ENCODE measurements at regions not wholly inside any gene's neighbourhood (a gene's known extent, or its start where the extent isn't known, plus 50 kb on each side); places are given as distances from the start of the nearest gene placed in this dataset.

DNA sequence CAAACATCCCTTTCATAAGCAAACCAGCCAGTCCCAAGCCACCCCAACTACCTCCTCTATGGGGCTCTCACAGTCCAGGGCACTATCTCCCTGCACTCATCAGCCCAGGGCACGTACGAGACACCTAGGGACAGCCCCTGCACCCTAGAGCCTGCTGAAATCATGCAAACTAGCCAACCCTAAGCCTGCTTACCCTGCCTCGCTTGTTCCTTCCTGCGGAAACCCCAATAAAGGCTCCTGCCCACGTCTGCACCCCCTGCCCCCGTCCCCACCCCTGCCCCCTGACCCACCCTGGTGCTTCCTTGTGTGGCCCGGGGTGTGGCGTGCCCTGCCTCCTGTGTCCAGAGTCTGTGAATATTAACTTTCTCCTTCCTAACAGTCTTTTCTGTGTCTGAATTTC lies 135.9 kb downstream of the GADD45G start:
- peaks cover 0 to 4% (median 0%) of the 10 kb centered on the region in 3 donors for H3K9me3 ChIP-seq (ENCODE audit: control insufficient read depth in 3 of 3, low read length in 3 of 3)
- no peak overlapping the region for H3K27ac ChIP-seq (ENCODE audit: low read depth, low read length)
- peaks cover 3 to 22% (median 18%) of the 10 kb centered on the region in 3 donors for H3K4me1 ChIP-seq (ENCODE audit: control insufficient read depth in 3 of 3, insufficient read depth in 3 of 3, low read length in 3 of 3)
- no peak overlapping the region for H3K9ac ChIP-seq (ENCODE audit: low read depth in 1 of 3, low read length in 3 of 3)
- no peaks in the 10 kb centered on the region for H3K36me3 ChIP-seq (ENCODE audit: control insufficient read depth in 3 of 3, insufficient read depth in 3 of 3, low read length in 3 of 3)
- no peak overlapping the region for H3K4me3 ChIP-seq (ENCODE audit: low read length in 3 of 3)
- H3K27me3 ChIP-seq (ENCODE audit: control insufficient read depth in 3 of 3, insufficient read depth in 3 of 3, low read length in 3 of 3), result no peaks in the 10 kb centered on the region

GRCh38 chr9:89742660-89743059 lies 137.8 kb downstream of the GADD45G start:
- Histone ChIP-seq H3K4me3 (ENCODE audit: low read length in 3 of 3) (no peak overlapping the region), H3K36me3 (ENCODE audit: control insufficient read depth in 3 of 3, insufficient read depth in 3 of 3, low read length in 3 of 3) (no peaks in the 10 kb centered on the region), H3K27me3 (ENCODE audit: control insufficient read depth in 3 of 3, insufficient read depth in 3 of 3, low read length in 3 of 3) (no peaks in the 10 kb centered on the region)

GRCh38 chr9:89743216-89743572 lies 138.4 kb downstream of the GADD45G start:
- H3K27ac ChIP-seq (ENCODE audit: low read depth, low read length), result no peak overlapping the region
- no peaks in the 10 kb centered on the region for H3K27me3 ChIP-seq (ENCODE audit: control insufficient read depth in 3 of 3, insufficient read depth in 3 of 3, low read length in 3 of 3)
- no peak overlapping the region for H3K9ac ChIP-seq (ENCODE audit: low read depth in 1 of 3, low read length in 3 of 3)
- H3K9me3 ChIP-seq (ENCODE audit: control insufficient read depth in 3 of 3, low read length in 3 of 3), result peaks cover 0 to 4% (median 0%) of the 10 kb centered on the region in 3 donors
- no peaks in the 10 kb centered on the region for H3K36me3 ChIP-seq (ENCODE audit: control insufficient read depth in 3 of 3, insufficient read depth in 3 of 3, low read length in 3 of 3)
- peaks cover 8 to 18% (median 12%) of the 10 kb centered on the region in 3 donors for H3K4me1 ChIP-seq (ENCODE audit: control insufficient read depth in 3 of 3, insufficient read depth in 3 of 3, low read length in 3 of 3)
- H3K4me3 ChIP-seq (ENCODE audit: low read length in 3 of 3), result no peak overlapping the region

More at GRCh38 chr9:89742660-89743059, 137.8 kb downstream of the GADD45G start:
- no peak overlapping the region for H3K27ac ChIP-seq (ENCODE audit: low read depth, low read length)
- H3K9ac ChIP-seq (ENCODE audit: low read depth in 1 of 3, low read length in 3 of 3), result no peak overlapping the region
- peaks cover 7 to 22% (median 16%) of the 10 kb centered on the region in 3 donors for H3K4me1 ChIP-seq (ENCODE audit: control insufficient read depth in 3 of 3, insufficient read depth in 3 of 3, low read length in 3 of 3)
- H3K9me3 ChIP-seq (ENCODE audit: control insufficient read depth in 3 of 3, low read length in 3 of 3), result peaks cover 0 to 4% (median 0%) of the 10 kb centered on the region in 3 donors

DNA sequence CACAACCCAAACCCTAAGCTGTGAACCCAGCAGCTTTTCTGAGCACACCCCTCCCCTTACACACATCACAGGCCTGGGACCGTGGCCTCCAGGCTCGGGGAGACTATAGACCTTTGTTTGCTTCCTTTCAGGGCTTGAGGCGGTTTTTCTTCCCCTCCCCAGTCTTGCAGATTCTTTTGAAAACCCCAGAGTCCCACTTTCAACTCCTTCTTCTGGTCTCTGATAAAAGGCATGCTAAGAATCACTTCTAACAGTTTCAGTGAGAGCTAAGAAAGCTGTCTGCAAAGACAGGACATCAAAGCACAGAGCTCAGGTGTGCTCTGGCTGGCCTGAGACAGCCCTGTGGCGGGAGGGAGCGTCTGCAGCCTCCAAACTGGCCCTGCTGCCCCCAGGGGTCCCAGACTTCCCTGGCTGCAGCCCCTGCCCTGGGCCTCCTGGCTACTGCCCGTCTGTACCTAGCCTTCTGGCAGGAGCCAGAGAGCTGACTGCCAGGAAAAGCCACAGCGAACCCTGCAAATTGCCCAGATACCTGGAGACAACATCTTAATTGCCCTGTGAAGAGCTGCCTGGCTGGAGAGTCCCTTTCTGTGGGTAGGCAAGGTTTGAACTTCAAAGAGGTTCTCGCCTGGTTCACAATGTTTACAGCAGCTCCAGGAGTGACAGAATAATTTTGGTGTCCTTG lies 138.9 kb downstream of the GADD45G start:
- H3K4me1 ChIP-seq (ENCODE audit: control insufficient read depth in 3 of 3, insufficient read depth in 3 of 3, low read length in 3 of 3), result peaks cover 7 to 13% (median 8%) of the 10 kb centered on the region in 3 donors
- no peak overlapping the region for H3K4me3 ChIP-seq (ENCODE audit: low read length in 3 of 3)

GRCh38 chr9:89744255-89744648 lies 139.4 kb downstream of the GADD45G start:
- peaks cover 8 to 13% (median 10%) of the 10 kb centered on the region in 3 donors for H3K4me1 ChIP-seq (ENCODE audit: control insufficient read depth in 3 of 3, insufficient read depth in 3 of 3, low read length in 3 of 3)

More for the DNA sequence above, 138.9 kb downstream of the GADD45G start:
- no peak overlapping the region for H3K9ac ChIP-seq (ENCODE audit: low read depth in 1 of 3, low read length in 3 of 3)
- peaks cover 0 to 4% (median 0%) of the 10 kb centered on the region in 3 donors for H3K9me3 ChIP-seq (ENCODE audit: control insufficient read depth in 3 of 3, low read length in 3 of 3)
- no peak overlapping the region for H3K27ac ChIP-seq (ENCODE audit: low read depth, low read length)
- no peaks in the 10 kb centered on the region for H3K36me3 ChIP-seq (ENCODE audit: control insufficient read depth in 3 of 3, insufficient read depth in 3 of 3, low read length in 3 of 3)
- H3K27me3 ChIP-seq (ENCODE audit: control insufficient read depth in 3 of 3, insufficient read depth in 3 of 3, low read length in 3 of 3), result no peaks in the 10 kb centered on the region

DNA sequence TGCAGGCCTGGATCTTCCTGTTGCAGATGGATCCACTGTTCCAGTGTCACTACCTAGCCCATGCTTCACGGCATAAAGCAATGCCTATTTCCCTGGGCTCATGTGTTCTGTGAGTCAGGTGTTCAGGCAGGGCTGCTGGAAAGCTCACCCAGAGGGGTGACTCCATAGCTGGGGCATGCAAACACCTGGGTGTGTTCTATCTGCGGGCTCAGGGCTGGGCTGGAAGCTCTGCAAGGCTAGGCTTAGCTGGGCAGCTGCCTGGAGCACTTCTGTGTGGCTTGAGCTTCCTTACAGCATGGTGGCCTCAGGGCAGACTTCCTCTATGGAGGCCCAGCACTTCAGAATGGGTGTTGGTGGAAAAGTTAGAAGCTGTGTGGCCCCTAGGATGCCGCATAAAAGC lies 139.9 kb downstream of the GADD45G start:
- no peak overlapping the region for H3K4me3 ChIP-seq (ENCODE audit: low read length in 3 of 3)
- no peaks in the 10 kb centered on the region for H3K27me3 ChIP-seq (ENCODE audit: control insufficient read depth in 3 of 3, insufficient read depth in 3 of 3, low read length in 3 of 3)
- no peaks in the 10 kb centered on the region for H3K36me3 ChIP-seq (ENCODE audit: control insufficient read depth in 3 of 3, insufficient read depth in 3 of 3, low read length in 3 of 3)
- H3K4me1 ChIP-seq (ENCODE audit: control insufficient read depth in 3 of 3, insufficient read depth in 3 of 3, low read length in 3 of 3), result peaks cover 8 to 14% (median 14%) of the 10 kb centered on the region in 3 donors
- no peak overlapping the region for H3K27ac ChIP-seq (ENCODE audit: low read depth, low read length)
- H3K9ac ChIP-seq (ENCODE audit: low read depth in 1 of 3, low read length in 3 of 3), result no peak overlapping the region
- H3K9me3 ChIP-seq (ENCODE audit: control insufficient read depth in 3 of 3, low read length in 3 of 3), result peaks cover 0 to 4% (median 0%) of the 10 kb centered on the region in 3 donors

More at GRCh38 chr9:89744255-89744648, 139.4 kb downstream of the GADD45G start:
- Histone ChIP-seq H3K36me3 (ENCODE audit: control insufficient read depth in 3 of 3, insufficient read depth in 3 of 3, low read length in 3 of 3) (no peaks in the 10 kb centered on the region), H3K4me3 (ENCODE audit: low read length in 3 of 3) (no peak overlapping the region), H3K9me3 (ENCODE audit: control insufficient read depth in 3 of 3, low read length in 3 of 3) (peaks cover 0 to 4% (median 0%) of the 10 kb centered on the region in 3 donors), H3K9ac (ENCODE audit: low read depth in 1 of 3, low read length in 3 of 3) (no peak overlapping the region), H3K27me3 (ENCODE audit: control insufficient read depth in 3 of 3, insufficient read depth in 3 of 3, low read length in 3 of 3) (no peaks in the 10 kb centered on the region), H3K27ac (ENCODE audit: low read depth, low read length) (no peak overlapping the region)

GRCh38 chr9:89745601-89746376 lies 141.0 kb downstream of the GADD45G start:
- no peak overlapping the region for H3K27ac ChIP-seq (ENCODE audit: low read depth, low read length)
- H3K4me1 ChIP-seq (ENCODE audit: control insufficient read depth in 3 of 3, insufficient read depth in 3 of 3, low read length in 3 of 3), result peaks cover 8 to 15% (median 12%) of the 10 kb centered on the region in 3 donors
- no peak overlapping the region for H3K4me3 ChIP-seq (ENCODE audit: low read length in 3 of 3)
- H3K27me3 ChIP-seq (ENCODE audit: control insufficient read depth in 3 of 3, insufficient read depth in 3 of 3, low read length in 3 of 3), result no peaks in the 10 kb centered on the region
- H3K36me3 ChIP-seq (ENCODE audit: control insufficient read depth in 3 of 3, insufficient read depth in 3 of 3, low read length in 3 of 3), result no peaks in the 10 kb centered on the region
- H3K9ac ChIP-seq (ENCODE audit: low read depth in 1 of 3, low read length in 3 of 3), result no peak overlapping the region
- H3K9me3 ChIP-seq (ENCODE audit: control insufficient read depth in 3 of 3, low read length in 3 of 3), result peaks cover 0 to 4% (median 0%) of the 10 kb centered on the region in 3 donors

DNA sequence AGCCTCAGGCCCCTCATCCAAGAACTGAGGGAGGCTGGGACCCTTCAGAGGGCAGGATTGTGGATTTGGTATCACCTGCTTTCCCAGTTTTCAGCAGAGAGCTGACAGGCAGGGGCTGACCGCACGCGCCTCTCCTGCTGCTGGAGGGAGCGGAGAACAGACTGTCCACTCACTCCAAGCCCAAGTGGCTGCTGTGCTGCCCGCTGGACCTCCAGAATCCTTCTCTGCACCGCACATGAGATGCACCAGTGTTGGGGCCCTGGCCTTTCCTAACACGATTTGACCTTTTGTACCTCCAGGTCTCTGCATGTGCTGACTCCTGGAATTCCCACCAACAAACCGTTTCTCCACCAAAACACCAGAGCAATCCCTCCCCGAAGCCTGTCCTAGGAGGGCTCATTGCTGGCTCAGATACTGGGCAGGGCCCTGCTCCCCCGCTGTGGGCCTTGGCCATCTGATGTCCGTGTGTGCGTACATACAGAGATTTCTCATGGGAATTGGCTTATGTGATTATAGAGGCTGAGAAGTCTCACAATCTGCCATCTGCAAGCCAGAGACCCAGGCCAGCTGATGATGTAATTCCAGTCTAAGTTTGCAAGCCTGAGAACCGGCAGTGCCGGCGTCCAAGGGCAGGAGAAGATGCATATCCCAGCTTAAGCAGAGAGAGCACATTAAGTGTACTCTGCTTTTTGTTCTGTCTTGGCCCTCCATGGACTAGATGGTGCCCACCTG lies 141.7 kb downstream of the GADD45G start:
- Histone ChIP-seq H3K9ac (ENCODE audit: low read depth in 1 of 3, low read length in 3 of 3) (peak overlapping the region in 1 of 3 donors; percentile 16), H3K27ac (ENCODE audit: low read depth, low read length) (no peak overlapping the region), H3K27me3 (ENCODE audit: control insufficient read depth in 3 of 3, insufficient read depth in 3 of 3, low read length in 3 of 3) (no peaks in the 10 kb centered on the region)

DNA sequence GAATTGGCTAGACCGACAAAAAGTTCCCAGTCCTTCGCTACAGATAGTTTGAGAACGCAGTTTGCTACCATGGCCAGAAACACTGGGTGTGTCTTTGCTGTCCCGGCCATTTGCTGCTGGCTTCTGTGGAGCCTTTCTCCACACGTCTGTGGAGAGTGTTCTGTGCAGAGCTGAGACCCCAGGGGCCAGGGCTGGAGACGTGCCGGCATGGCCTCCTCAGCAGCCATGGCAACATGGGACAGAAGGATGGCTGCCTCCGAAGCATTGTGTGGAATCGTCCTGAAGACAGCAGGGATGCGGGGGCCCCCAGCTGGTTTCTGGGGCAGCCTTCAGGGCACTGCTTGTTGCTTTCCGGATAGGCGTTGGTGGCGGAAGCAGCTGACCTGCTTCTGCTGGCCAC lies 142.8 kb downstream of the GADD45G start:
- Histone ChIP-seq H3K9ac (ENCODE audit: low read depth in 1 of 3, low read length in 3 of 3) (no peak overlapping the region), H3K27ac (ENCODE audit: low read depth, low read length) (no peak overlapping the region), H3K4me3 (ENCODE audit: low read length in 3 of 3) (no peak overlapping the region), H3K27me3 (ENCODE audit: control insufficient read depth in 3 of 3, insufficient read depth in 3 of 3, low read length in 3 of 3) (no peaks in the 10 kb centered on the region), H3K4me1 (ENCODE audit: control insufficient read depth in 3 of 3, insufficient read depth in 3 of 3, low read length in 3 of 3) (peaks cover 8 to 18% (median 12%) of the 10 kb centered on the region in 3 donors), H3K9me3 (ENCODE audit: control insufficient read depth in 3 of 3, low read length in 3 of 3) (peaks cover 0 to 4% (median 0%) of the 10 kb centered on the region in 3 donors), H3K36me3 (ENCODE audit: control insufficient read depth in 3 of 3, insufficient read depth in 3 of 3, low read length in 3 of 3) (no peaks in the 10 kb centered on the region)

More for the DNA sequence above, 141.7 kb downstream of the GADD45G start:
- Histone ChIP-seq H3K9me3 (ENCODE audit: control insufficient read depth in 3 of 3, low read length in 3 of 3) (peaks cover 0 to 4% (median 0%) of the 10 kb centered on the region in 3 donors), H3K4me3 (ENCODE audit: low read length in 3 of 3) (peak overlapping the region in 1 of 3 donors; percentile 12), H3K4me1 (ENCODE audit: control insufficient read depth in 3 of 3, insufficient read depth in 3 of 3, low read length in 3 of 3) (peaks cover 8 to 18% (median 12%) of the 10 kb centered on the region in 3 donors), H3K36me3 (ENCODE audit: control insufficient read depth in 3 of 3, insufficient read depth in 3 of 3, low read length in 3 of 3) (no peaks in the 10 kb centered on the region)

All from skeletal muscle tissue (tissue), 3 donors.